WTC11 (cell line): ENCODE measurements at regions not wholly inside any gene's neighbourhood (a gene's known extent, or its start where the extent isn't known, plus 50 kb on each side); places are given as distances from the start of the nearest gene placed in this dataset.

Experiments used
- CBFB ChIP-seq: sonication (generic); formaldehyde crosslinking; IDR thresholded peaks from 2 replicates; pipeline ENCODE4 v1.8.1; 2022; ENCODE audit warnings: mild to moderate bottlenecking, low read depth, missing genetic modification reagents
- CTCF ChIP-seq: fragments of 200-600 bp; IDR thresholded peaks from 2 replicates; pipeline ENCODE4 v1.8.0; 2022; ENCODE audit warnings: antibody characterized with exemption
- E2F1 ChIP-seq: sonication (generic); formaldehyde crosslinking; IDR thresholded peaks from 2 replicates; pipeline ENCODE4 v1.8.0; 2022; ENCODE audit warnings: mild to moderate bottlenecking, missing genetic modification reagents
- E2F5 ChIP-seq: sonication (generic); formaldehyde crosslinking; IDR thresholded peaks from 2 replicates; pipeline ENCODE4 v1.8.1; 2022; ENCODE audit warnings: mild to moderate bottlenecking, moderate library complexity, missing genetic modification reagents
- EMX1 ChIP-seq: fragments of 250-450 bp; sonication (Bioruptor Pico); IDR thresholded peaks from 2 replicates; pipeline ENCODE4 v1.8.0; 2021; ENCODE audit warnings: mild to moderate bottlenecking
- HMGXB4 ChIP-seq: sonication (generic); formaldehyde crosslinking; IDR thresholded peaks from 2 replicates; pipeline ENCODE4 v1.8.1; 2023; ENCODE audit warnings: mild to moderate bottlenecking, moderate library complexity, missing genetic modification reagents
- KAT7 ChIP-seq: sonication (generic); formaldehyde crosslinking; IDR thresholded peaks from 2 replicates; pipeline ENCODE4 v1.8.1; 2023; ENCODE audit warnings: missing genetic modification reagents, mild to moderate bottlenecking, borderline replicate concordance
- MAX ChIP-seq: sonication (generic); formaldehyde crosslinking; IDR thresholded peaks from 2 replicates; pipeline ENCODE4 v1.8.0; 2022; ENCODE audit warnings: mild to moderate bottlenecking, missing genetic modification reagents
- TF ChIP-seq, protein P1 (sequence below): sonication (generic); formaldehyde crosslinking; IDR thresholded peaks from 2 replicates; pipeline ENCODE4 v1.8.0; 2023; ENCODE audit warnings: missing genetic modification reagents, mild to moderate bottlenecking, borderline replicate concordance
- TF ChIP-seq, protein P2 (sequence below): sonication (generic); formaldehyde crosslinking; IDR thresholded peaks from 2 replicates; pipeline ENCODE4 v1.8.1; 2023; ENCODE audit warnings: mild to moderate bottlenecking, missing genetic modification reagents
- TF ChIP-seq, protein P3 (sequence below): sonication (generic); formaldehyde crosslinking; IDR thresholded peaks from 2 replicates; pipeline ENCODE4 v1.8.0; 2022; ENCODE audit warnings: mild to moderate bottlenecking, missing genetic modification reagents
- TF ChIP-seq, protein P4 (sequence below): sonication (generic); formaldehyde crosslinking; conservative IDR thresholded peaks from 2 replicates; pipeline ENCODE4 v1.8.1; 2023; ENCODE audit warnings: mild to moderate bottlenecking, low read depth, missing genetic modification reagents, moderate library complexity

DNA sequence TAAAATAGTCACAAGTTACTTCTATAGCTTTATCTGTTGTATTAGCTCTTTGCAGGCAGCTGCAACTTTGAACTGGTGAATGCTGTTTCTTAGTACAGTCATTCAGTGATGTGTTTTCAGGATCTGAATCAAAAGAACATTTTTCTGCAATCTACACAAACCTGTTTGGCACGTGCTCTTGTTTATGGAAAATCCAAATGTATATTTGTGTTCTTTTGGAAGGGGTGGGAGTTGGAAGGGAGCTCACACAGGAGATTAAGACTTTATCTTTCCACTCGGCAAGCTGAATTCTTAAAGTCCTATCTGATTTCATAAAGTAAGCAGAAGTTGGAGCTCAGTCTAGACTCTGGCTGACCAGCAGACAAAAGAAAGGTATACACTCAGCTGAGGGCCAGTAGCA is 300.2 kb downstream of the MAP2K6 start:
- TF ChIP-seq CTCF (no peak), HMGXB4 (no peak), E2F5 (no peak), E2F1 (no peak), KAT7 (CRISPR knock-in tag) (no peak), CBFB (CRISPR knock-in tag) (no peak), MAX (CRISPR knock-in tag) (no peak), EMX1 (CRISPR knock-in tag) (no peak)
- TF ChIP-seq, protein P1, sequence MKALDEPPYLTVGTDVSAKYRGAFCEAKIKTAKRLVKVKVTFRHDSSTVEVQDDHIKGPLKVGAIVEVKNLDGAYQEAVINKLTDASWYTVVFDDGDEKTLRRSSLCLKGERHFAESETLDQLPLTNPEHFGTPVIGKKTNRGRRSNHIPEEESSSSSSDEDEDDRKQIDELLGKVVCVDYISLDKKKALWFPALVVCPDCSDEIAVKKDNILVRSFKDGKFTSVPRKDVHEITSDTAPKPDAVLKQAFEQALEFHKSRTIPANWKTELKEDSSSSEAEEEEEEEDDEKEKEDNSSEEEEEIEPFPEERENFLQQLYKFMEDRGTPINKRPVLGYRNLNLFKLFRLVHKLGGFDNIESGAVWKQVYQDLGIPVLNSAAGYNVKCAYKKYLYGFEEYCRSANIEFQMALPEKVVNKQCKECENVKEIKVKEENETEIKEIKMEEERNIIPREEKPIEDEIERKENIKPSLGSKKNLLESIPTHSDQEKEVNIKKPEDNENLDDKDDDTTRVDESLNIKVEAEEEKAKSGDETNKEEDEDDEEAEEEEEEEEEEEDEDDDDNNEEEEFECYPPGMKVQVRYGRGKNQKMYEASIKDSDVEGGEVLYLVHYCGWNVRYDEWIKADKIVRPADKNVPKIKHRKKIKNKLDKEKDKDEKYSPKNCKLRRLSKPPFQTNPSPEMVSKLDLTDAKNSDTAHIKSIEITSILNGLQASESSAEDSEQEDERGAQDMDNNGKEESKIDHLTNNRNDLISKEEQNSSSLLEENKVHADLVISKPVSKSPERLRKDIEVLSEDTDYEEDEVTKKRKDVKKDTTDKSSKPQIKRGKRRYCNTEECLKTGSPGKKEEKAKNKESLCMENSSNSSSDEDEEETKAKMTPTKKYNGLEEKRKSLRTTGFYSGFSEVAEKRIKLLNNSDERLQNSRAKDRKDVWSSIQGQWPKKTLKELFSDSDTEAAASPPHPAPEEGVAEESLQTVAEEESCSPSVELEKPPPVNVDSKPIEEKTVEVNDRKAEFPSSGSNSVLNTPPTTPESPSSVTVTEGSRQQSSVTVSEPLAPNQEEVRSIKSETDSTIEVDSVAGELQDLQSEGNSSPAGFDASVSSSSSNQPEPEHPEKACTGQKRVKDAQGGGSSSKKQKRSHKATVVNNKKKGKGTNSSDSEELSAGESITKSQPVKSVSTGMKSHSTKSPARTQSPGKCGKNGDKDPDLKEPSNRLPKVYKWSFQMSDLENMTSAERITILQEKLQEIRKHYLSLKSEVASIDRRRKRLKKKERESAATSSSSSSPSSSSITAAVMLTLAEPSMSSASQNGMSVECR: no peak
- TF ChIP-seq, protein P2, sequence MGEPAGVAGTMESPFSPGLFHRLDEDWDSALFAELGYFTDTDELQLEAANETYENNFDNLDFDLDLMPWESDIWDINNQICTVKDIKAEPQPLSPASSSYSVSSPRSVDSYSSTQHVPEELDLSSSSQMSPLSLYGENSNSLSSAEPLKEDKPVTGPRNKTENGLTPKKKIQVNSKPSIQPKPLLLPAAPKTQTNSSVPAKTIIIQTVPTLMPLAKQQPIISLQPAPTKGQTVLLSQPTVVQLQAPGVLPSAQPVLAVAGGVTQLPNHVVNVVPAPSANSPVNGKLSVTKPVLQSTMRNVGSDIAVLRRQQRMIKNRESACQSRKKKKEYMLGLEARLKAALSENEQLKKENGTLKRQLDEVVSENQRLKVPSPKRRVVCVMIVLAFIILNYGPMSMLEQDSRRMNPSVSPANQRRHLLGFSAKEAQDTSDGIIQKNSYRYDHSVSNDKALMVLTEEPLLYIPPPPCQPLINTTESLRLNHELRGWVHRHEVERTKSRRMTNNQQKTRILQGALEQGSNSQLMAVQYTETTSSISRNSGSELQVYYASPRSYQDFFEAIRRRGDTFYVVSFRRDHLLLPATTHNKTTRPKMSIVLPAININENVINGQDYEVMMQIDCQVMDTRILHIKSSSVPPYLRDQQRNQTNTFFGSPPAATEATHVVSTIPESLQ (CRISPR knock-in tag): no peak
- TF ChIP-seq, protein P3, sequence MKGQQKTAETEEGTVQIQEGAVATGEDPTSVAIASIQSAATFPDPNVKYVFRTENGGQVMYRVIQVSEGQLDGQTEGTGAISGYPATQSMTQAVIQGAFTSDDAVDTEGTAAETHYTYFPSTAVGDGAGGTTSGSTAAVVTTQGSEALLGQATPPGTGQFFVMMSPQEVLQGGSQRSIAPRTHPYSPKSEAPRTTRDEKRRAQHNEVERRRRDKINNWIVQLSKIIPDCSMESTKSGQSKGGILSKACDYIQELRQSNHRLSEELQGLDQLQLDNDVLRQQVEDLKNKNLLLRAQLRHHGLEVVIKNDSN (CRISPR knock-in tag): no peak
- TF ChIP-seq, protein P4, sequence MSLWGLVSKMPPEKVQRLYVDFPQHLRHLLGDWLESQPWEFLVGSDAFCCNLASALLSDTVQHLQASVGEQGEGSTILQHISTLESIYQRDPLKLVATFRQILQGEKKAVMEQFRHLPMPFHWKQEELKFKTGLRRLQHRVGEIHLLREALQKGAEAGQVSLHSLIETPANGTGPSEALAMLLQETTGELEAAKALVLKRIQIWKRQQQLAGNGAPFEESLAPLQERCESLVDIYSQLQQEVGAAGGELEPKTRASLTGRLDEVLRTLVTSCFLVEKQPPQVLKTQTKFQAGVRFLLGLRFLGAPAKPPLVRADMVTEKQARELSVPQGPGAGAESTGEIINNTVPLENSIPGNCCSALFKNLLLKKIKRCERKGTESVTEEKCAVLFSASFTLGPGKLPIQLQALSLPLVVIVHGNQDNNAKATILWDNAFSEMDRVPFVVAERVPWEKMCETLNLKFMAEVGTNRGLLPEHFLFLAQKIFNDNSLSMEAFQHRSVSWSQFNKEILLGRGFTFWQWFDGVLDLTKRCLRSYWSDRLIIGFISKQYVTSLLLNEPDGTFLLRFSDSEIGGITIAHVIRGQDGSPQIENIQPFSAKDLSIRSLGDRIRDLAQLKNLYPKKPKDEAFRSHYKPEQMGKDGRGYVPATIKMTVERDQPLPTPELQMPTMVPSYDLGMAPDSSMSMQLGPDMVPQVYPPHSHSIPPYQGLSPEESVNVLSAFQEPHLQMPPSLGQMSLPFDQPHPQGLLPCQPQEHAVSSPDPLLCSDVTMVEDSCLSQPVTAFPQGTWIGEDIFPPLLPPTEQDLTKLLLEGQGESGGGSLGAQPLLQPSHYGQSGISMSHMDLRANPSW (CRISPR knock-in tag): no peak
